ENCODE measurements at regions not wholly inside any gene's neighbourhood (a gene's known extent, or its start where the extent isn't known, plus 50 kb on each side); places are given as distances from the start of the nearest gene placed in this dataset.

GRCh38 chr2:226526716-226527115 is 272.9 kb downstream of the IRS1 start:
- DNase-seq (ENCODE audit: low spot score): no peak

DNA sequence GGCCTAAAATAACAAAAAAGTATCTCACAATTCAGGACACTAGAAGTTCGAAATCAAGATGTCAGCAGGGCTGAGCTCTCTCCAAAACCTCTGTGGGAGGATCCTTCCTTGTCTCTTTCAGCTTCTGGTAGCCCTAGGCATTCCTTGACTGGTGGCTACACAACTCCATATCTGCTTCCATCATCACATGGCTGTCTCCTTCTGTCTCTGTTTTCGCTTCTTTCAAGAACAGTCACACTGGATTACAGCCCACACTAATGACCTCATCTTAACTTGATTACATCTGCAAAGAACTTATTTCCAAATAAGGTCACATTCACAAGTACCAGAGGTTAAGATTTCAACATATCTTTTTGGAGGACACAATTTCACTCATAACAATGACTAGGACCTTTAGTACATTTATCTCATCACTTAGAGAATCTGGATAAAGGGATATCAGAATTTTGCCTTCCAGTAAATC is 275.2 kb downstream of the IRS1 start:
- DNase-seq (ENCODE audit: low spot score): no peak

DNA sequence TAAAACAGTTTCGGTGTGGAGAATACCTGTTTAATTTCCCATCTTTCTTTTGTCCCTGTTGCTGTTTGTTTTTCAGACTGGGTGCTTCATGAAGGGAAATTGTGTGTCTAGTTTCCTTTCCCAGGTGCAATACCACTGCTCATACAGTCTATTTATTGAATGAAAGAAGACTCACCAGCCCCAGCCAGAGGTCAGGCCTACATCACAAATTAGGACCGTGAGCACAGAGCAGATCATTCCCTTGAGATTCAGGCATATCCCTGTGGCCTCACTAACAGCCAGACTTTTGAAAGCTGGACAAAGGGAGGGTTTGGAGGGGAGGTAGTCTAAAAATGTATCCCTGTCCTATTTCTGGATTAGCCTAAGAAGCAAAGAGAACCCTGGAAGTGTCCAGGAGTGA is 278.9 kb downstream of the IRS1 start:
- no peak for DNase-seq (ENCODE audit: low spot score)

DNA sequence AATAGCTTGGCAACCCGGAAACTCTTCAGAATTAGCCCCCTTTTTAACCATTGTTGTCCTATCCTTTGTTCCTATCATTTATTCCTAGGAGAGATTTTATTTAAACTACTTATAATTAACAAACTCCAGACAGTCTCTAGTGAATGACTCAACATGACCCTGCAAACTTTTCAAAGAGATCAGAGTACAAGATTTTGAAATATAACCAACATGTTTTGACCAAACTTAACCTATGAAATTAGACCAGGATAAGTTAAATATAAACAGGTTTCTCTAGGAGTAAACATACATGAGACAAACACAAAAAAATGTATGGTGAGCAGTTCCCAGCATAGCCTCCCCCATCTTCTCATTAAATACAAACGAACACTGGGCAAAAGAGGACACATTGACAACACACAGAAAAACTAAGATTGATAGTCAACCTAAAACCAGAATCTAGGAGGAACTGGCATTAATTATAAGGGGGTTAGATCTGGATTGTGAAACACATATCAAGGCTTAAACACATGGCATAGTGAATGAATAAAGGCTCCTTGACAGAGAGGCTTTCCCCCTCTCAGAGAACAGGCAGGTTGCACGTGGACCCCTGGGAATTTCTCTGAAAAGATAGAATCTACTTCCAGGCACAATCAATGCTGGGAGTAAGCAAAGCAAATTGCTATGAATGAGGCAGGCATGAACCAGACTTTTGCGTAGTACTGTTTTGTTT is 284.1 kb downstream of the IRS1 start:
- no peak for DNase-seq (ENCODE audit: low spot score)

DNA sequence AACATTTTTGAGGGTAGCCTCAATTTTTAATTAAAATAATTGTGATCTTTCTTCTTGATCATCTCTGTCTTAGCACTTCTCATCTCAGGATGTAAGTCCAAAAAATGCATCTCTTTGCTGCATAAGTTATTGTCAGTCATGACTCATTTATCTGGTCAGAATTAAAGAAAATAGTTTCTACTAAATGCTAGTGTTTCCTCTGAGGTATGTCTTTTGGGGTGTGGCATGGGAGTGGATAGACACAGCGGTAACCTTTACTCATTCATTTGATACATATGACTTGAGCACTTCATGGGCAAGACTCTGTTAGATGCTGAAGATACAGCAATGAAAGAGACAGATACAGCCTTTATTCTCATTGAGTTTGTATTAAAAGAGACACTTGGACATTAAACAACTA is 284.7 kb downstream of the IRS1 start:
- DNase-seq (ENCODE audit: low spot score): no peak

- no peak for DNase-seq (ENCODE audit: low spot score)
Observed at GRCh38 chr2:226511311-226511710, 288.3 kb downstream of the IRS1 start.

GRCh38 chr2:226508683-226509082 is 290.9 kb downstream of the IRS1 start:
- no peak for DNase-seq (ENCODE audit: low spot score)

DNA sequence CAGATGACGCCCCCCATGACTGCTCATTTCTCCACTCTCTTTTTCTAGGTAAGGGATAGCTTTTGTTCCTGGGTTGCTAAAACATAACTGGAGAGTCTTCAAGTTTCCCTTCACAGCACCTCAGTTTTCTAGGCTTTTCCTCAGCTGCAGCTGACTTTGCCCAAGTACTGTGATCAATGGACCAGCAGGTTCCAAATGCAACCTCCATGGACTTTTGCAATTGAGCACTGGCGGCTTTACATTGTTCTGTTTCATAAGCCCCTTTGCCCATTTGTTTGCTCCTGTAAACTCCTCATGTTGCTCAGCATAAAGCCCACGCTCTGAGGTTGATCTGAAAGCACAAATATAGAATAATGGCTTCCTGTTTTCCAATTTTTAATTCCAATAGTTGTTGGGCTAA is 291.6 kb downstream of the IRS1 start:
- no peak for DNase-seq (ENCODE audit: low spot score)

DNA sequence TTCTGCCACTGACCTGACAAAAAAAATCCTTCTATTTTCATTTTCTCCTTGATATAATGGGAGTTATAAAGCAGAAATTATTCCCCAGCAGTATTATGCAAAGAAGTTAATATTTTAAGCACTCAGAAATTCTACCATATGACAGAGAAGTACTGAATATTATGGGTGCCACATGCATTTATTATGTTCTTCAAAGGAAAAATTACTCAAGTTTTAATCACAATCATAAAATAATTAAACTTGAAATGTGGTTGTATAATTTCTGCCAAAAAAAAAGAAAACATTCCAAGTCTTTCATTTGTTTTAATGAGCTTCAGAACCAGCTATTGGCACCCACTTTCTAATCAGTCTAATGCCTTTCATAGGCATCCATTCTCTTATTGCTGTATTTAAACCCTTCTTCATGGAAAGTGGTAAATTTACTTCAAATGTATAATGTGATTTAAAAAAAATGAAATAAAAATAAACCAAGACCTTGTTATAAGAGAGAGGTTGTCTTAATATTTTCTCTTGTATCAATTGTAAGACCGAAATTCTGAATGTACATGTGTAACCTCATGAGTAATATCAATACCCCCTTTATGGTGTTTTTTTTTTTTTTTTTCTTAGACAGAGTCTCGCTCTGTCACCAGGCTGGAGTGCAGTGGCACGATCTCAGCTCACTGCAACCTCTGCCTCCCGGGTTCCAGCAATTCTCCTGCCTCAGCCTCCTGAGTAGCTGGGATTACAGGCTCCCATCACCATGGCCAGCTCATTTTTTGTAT is 302.3 kb downstream of the IRS1 start:
- no peak for DNase-seq (ENCODE audit: low spot score)

DNA sequence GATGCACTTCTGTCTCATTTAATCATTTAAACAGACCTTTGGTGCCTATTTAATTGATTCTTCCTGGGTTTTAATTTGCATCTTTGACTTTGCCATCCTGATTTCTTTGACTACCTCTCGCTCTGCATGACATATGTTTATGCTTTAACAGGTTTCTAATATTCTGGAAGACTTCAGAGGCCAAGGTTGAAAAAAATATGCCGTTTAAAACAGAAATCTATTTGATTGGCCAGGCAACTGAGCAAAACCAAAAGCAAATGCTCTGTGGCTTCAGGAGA is 303.4 kb downstream of the IRS1 start:
- no peak for DNase-seq (ENCODE audit: low spot score)

GRCh38 chr2:226495466-226496272 is 304.0 kb downstream of the IRS1 start:
- DNase-seq (ENCODE audit: low spot score): no peak

DNA sequence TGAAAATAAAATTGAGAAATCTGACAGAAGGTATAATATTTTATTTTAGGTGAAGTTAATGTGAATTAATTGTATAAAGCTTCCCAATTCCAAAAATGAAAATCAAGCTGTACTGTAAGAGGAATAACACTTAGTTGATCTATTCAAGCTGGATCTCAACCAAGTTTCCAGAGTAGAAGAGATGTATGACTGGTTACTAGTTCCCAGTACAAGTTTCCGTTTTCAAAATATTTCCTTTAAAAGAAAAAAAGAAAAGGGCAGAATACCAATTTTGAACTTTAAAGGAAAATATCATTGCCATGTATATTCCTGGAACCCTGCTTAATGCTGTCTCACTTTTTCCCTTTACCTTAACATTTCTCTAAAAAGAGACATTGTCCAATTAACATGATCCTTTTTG is 308.5 kb downstream of the IRS1 start:
- no peak for DNase-seq (ENCODE audit: low spot score)

- DNase-seq (ENCODE audit: low spot score): no peak
Observed at GRCh38 chr2:226489775-226490541, 309.7 kb downstream of the IRS1 start.

GRCh38 chr2:226488034-226488433 is 311.6 kb downstream of the IRS1 start:
- no peak for DNase-seq (ENCODE audit: low spot score)

GRCh38 chr2:226487573-226487972 is 312.0 kb downstream of the IRS1 start:
- DNase-seq (ENCODE audit: low spot score): no peak

DNA sequence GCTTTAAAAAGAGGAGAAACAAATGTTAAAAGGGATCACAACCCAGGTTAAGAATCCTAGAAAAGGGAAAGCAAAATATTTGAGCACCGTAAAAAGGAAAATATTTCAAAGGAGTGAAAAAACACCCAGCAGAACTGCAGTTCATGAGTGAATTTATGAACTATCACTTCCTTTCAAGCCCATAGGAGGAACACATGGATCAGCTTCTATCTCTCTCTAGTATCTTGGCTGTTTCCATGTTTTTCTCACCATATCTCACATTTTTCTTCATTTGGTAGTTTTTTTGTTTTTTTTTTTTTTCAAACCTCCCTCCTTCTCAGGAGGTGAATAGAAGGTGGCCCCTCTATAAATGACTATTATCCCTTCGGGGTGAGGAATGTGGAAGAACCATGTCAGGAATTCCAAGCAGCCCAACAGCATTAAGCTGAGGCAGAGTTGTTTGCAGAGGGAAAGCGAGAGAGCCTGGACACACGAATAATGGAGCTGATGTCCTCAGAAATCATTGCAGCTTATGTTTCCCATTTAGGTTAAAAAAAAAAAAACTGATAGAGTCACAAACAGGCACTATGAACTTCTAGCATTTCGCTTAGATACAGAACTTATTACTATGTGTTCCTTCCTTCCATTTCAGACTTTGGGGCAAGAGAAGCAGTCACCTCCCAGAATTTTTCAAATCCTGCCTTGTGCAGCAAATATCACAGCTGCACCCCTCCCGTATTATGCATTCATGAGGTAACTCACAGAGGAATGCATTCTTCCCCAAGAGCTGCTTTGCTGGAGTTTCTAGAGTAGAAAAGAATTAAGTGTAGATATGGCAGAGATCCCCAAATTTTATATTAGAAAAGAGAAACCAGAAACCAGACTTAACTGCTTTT is 315.6 kb downstream of the IRS1 start:
- no peak for DNase-seq (ENCODE audit: low spot score)

- DNase-seq (ENCODE audit: low spot score): no peak
Observed at GRCh38 chr2:226483143-226483542, 316.5 kb downstream of the IRS1 start.

GRCh38 chr2:226478109-226478809 is 321.4 kb downstream of the IRS1 start:
- DNase-seq (ENCODE audit: low spot score): no peak

DNA sequence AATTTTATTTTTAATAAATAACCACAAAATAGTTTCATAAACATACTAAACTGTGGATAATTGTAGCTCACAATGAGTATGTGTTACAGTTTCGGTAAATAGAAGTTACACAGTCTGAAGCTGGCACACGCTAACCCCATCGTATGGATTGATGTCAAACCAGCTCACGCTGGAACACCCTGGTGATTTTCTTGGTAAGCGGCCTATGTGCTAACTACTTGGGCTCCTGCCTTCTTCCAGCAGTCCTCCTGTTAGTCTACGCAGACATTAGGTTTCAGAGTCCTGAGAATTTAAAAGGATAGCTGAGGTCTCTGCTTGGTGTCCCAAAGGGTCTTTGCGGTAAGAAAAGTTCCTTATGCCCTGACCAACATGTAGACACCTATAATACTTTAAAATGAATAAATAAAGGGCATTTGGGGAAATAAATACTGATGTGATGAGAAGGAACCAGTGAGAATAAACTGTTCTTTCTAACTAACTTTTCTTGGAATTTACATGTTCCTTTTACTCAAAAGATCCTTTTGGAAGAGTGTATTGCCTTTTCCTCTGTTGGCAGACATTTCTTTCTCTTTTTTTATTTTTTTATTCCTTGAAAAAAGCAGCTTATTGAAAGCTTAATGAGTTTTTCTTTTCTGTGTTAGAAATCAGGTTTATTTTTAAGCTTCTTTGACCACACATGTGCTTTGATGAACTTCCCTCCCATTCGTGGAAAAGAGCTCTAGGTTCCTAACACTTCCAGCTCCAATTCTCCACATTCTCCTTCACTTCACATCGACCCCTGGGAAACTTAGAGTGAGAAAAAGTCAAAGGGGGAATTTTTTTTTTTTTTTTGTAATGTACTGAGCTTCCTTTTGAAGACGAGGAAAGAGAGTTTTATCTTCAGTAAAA is 322.2 kb downstream of the IRS1 start:
- no peak for DNase-seq (ENCODE audit: low spot score)

- no peak for DNase-seq (ENCODE audit: low spot score)
Observed at GRCh38 chr2:226475650-226476049, 324.0 kb downstream of the IRS1 start.

All from hematopoietic multipotent progenitor cell treated with erythropoietin and hydrocortisone succinate and interleukin-3 and kit ligand, for 15 days (in vitro differentiated cells).